Stimulated activated CD4-positive, alpha-beta T cell treated with anti-CD3 and anti-CD28 coated beads, Interleukin-12 subunit alpha, Interleukin-12 subunit beta, amount 100 ng/mL, for 48 hours (primary cell): ENCODE measurements at regions not wholly inside any gene's neighbourhood (a gene's known extent, or its start where the extent isn't known, plus 50 kb on each side); places are given as distances from the start of the nearest gene placed in this dataset.
"Not testable (repeated sequence)": the region's sequence is repeated elsewhere in the genome, so short reads cannot be mapped to it uniquely, and the experiment has no call there.

Experiments
- DNase-seq, 3 donors: peaks; one replicate each; pipeline ENCODE4 v3.0.0-alpha.2; 2020; ENCODE audit warnings: low read depth in 2 of 3, low spot score in 1 of 3

GRCh38 chr2:64742678-64743077, 89.0 kb upstream of the SERTAD2 start:
- DNase-seq: no peak

DNA sequence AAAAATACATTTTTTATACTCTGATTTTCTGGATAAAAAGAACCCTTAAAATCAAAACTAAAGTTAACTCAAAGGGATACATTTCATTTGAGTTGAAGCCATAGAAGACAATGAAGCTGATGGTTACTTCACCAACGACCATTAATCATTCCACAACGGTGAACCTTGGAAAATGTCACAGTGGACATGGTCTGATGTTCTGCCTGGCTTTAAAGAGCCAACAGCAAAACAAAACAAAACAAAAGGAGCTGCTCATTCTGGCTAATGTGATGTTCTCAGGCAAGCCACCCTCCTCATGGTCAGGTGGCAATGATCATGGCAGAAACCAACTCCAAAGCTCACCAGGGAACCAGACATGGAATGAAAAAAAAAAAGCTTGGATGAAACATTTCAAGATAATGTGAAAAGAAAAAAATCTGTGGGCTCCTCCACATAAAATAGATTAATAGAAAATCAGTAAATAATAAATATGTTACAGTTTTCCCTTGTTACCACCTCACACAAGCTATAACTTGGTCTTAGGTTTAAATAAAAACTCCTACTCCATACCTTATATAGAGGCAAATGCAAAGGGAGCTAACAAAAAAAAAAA, 90.1 kb upstream of the SERTAD2 start:
- DNase-seq: no peak

DNA sequence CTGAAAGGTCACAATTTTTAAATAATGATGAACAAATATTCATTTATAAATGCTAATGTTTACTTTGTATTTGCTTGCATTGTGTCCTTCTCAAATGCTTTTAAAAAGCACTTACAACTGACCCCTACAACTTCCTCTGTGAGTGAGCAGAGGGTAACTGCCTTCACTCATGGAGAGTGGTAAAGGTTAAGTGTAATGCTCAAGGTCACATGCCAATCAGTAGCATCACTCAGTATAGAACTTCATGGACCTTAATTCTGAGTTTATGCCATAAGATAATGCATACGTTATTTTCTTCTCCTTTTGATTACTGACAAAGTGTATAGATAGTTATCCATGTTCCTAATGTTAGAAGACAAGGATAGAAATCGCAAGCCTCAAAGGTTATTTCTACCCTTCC, 91.8 kb upstream of the SERTAD2 start:
- DNase-seq: no peak

GRCh38 chr2:64747690-64748091, 94.0 kb upstream of the SERTAD2 start:
- DNase-seq: not testable (repeated sequence)

DNA sequence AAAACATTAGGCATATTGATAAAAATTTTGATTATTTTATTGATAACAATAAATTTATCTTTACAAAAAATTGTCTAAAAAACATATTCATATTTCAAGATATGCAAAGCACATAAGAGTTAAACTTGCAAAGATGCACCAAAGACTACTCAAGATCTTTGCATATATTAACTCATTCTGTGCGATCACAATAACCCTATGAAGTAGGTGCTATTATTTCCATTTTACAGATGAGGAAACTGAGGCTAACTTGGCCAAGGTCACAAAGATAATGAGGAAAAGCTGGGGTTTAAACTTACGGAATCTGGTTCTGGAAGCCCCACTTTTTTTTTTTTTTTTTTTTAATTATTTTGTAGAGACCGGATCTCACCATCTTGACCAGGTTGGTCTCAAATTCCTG, 94.4 kb upstream of the SERTAD2 start:
- DNase-seq: no peak

GRCh38 chr2:64748561-64748960, 94.8 kb upstream of the SERTAD2 start:
- no peak for DNase-seq

DNA sequence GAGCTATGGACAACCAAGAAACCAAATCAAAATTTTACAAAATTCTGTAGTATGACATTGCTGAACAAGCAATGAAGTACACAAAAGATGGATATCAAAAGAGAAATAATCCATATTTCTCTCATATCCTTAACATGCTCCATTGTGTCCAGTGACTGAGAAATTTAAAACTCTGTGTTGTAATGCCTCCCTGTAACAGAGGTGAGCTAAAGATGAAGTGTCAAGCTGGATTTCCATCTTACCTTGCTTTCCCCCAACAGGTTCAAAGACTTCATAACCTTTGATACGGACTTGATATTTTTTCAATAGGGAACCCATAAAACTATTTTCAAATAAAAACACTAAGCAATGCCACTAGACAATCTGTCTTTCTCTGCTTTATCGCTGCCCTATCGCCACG, 95.7 kb upstream of the SERTAD2 start:
- DNase-seq: no peak

GRCh38 chr2:64750001-64750816, 96.5 kb upstream of the SERTAD2 start:
- DNase-seq: peak; percentile 19 to 27 (median 19)

GRCh38 chr2:64750817-64751285, 97.1 kb upstream of the SERTAD2 start:
- peak; percentile 91 to 97 (median 97) for DNase-seq

- peak in 2 of 3 donors; percentile 16 to 26 for DNase-seq
Measured at GRCh38 chr2:64751286-64752260, 97.9 kb upstream of the SERTAD2 start.

GRCh38 chr2:64753399-64753798, 99.7 kb upstream of the SERTAD2 start:
- no peak for DNase-seq

DNA sequence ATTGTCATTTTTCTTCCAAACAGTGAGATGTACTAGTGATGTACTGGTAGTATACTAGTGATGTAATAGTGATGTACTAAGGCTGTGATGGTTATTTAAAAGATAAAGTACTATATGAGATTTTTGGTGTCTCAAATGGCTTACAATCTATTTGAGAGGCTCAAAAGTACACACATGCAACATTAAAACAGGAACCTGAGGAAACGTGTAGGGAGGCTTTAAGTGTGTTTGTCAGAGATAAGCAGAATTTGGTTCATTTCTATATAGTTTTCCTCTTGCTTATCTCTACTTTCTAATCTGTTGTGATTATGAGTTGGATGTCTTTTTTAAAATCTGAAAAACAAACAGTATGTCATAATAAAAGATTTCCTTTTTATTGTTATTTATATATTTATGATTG, 100.9 kb upstream of the SERTAD2 start:
- DNase-seq: no peak

DNA sequence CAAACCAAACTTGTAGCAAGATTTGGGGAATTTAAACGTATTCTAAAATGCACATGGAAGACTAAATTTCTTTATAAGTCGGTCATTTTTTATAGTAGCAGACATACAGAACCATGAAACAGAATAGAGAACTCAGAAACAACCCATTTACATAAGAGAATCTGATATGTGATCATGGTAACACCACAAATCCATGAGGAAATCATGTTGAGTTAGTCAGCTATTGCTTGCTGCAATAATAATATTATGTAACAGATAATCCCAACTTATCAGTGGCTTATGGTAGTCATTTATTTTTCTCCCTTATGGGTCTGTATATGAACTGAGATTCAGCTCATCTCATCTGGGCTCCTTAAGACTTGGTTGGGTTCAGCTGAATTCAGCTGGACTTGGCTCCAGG, 103.4 kb upstream of the SERTAD2 start:
- DNase-seq: no peak

- no peak for DNase-seq
Measured at GRCh38 chr2:64760128-64760527, 106.4 kb upstream of the SERTAD2 start.

- no peak for DNase-seq
Measured at GRCh38 chr2:64762301-64762997, 108.7 kb upstream of the SERTAD2 start.

- DNase-seq: no peak
Measured at GRCh38 chr2:64763126-64763525, 109.4 kb upstream of the SERTAD2 start.

- DNase-seq: no peak
Measured at GRCh38 chr2:64765160-64765805, 111.6 kb upstream of the SERTAD2 start.

DNA sequence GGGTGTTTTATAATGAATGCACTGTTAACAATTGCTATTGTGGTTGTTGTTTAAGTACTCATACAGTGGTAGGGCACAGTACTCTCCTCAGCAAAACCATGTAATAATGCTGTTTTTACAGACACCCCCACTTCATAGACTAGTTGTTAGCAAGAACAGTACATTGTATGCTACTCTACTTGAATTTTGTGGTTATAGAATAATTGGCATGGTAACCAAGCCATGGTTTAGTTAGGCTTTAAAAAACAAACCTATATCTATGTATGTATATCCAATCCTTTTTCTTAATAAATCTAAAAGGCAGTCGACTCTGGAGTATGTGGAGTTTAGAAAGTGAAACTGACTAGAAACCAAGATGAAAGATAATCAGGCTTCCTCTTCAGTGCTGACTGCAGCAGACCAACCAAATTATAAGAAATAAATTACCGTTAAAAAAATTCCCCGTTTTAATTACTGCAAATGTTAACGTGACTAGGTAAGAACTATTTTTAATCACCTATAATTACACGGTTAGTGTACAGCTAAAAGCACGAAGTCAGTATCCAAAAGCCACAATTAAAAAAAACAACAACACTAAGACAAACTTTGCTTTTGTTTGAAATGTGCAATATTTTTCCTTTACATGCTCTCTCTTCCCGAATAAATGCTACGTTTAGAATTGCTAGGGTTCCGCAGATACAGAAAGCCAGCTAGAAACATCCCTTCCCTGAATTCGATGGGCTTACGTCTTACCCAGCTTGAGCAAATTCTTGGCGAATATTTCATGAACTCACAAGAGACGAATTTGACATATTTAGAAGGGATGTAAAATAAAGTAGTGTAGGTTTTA, 113.3 kb upstream of the SERTAD2 start:
- DNase-seq: no peak

DNA sequence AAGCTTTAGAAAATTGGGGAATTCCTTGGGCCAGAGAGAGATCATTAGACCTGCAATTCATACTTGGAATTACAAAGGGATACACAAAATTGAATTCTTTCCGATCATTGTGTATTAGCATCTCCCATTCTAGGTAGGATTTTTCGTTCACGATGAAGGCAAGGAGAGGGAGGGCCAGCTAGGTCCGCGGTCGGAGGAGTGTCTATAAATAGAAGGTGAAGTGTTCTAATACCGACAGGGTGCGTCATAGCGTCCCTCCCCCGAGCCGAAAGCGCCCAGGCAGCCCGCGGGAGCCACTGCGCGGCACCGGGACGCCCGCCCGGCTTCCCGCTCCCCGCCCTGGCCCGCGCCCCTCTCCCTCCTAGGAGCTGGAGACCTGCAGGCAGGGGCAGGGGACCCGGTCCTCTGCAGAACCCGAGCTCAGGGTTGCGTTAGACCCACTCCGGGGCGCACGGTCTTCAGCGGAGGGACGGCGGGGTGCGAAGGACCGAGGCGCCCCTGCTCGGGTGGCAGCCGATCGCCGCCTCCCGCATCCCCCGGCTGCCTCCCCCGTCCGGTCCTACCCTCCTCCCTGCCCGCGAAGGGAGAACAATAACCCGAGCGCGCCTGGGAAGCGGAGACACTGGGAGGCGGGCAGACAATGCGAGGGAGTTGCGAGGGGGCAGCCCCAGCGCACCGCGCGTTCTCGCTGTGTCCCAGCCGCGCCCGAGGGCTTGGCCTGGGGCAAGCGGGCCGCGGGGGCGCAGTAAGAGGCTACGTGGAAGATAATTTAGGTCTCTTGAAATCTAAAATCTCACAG, 114.2 kb upstream of the SERTAD2 start:
- DNase-seq: peak; percentile 60 to 72 (median 62)
